Myocyte (in vitro differentiated cells): ENCODE measurements at regions not wholly inside any gene's neighbourhood (a gene's known extent, or its start where the extent isn't known, plus 50 kb on each side); places are given as distances from the start of the nearest gene placed in this dataset.
A peak's percentile ranks its signal among the peaks of the same experiment; 100 is the strongest.

Experiments
- DNase-seq: peaks from one replicate; pipeline ENCODE4 v3.0.0-alpha.2; 2012; ENCODE audit warnings: low read depth

GRCh38 chrX:148363471-148364235 lies 136.8 kb upstream of the AFF2 start:
- DNase-seq, result no peak

GRCh38 chrX:148365233-148365632 lies 135.2 kb upstream of the AFF2 start:
- DNase-seq, result no peak

GRCh38 chrX:148371291-148371690 lies 129.1 kb upstream of the AFF2 start:
- DNase-seq, result no peak

GRCh38 chrX:148372925-148373324 lies 127.5 kb upstream of the AFF2 start:
- DNase-seq, result no peak

- DNase-seq, result no peak
Measured at GRCh38 chrX:148376342-148376741, 124.1 kb upstream of the AFF2 start.

GRCh38 chrX:148380107-148380506 lies 120.3 kb upstream of the AFF2 start:
- no peak for DNase-seq

- peak; percentile 64 for DNase-seq
Measured at GRCh38 chrX:148380650-148381561, 119.5 kb upstream of the AFF2 start.

GRCh38 chrX:148381603-148382002 lies 118.8 kb upstream of the AFF2 start:
- no peak for DNase-seq

GRCh38 chrX:148382983-148383382 lies 117.4 kb upstream of the AFF2 start:
- no peak for DNase-seq

GRCh38 chrX:148385471-148385870 lies 114.9 kb upstream of the AFF2 start:
- peak; percentile 5 for DNase-seq

- DNase-seq, result no peak
Measured at GRCh38 chrX:148389629-148390028, 110.8 kb upstream of the AFF2 start.

- no peak for DNase-seq
Measured at GRCh38 chrX:148412006-148412405, 88.4 kb upstream of the AFF2 start.

GRCh38 chrX:148416142-148416541 lies 84.3 kb upstream of the AFF2 start:
- DNase-seq, result no peak

GRCh38 chrX:148416931-148417330 lies 83.5 kb upstream of the AFF2 start:
- DNase-seq, result no peak

- DNase-seq, result no peak
Measured at GRCh38 chrX:148417934-148418333, 82.5 kb upstream of the AFF2 start.

GRCh38 chrX:148422526-148422925 lies 77.9 kb upstream of the AFF2 start:
- DNase-seq, result peak; percentile 81

GRCh38 chrX:148424570-148424969 lies 75.8 kb upstream of the AFF2 start:
- no peak for DNase-seq

GRCh38 chrX:148426467-148426866 lies 74.0 kb upstream of the AFF2 start:
- no peak for DNase-seq

GRCh38 chrX:148441387-148441786 lies 59.0 kb upstream of the AFF2 start:
- no peak for DNase-seq

- DNase-seq, result no peak
Measured at GRCh38 chrX:148443216-148443615, 57.2 kb upstream of the AFF2 start.

- DNase-seq, result no peak
Measured at GRCh38 chrX:148448686-148449085, 51.7 kb upstream of the AFF2 start.
